ENCODE measurements at regions not wholly inside any gene's neighbourhood (a gene's known extent, or its start where the extent isn't known, plus 50 kb on each side); places are given as distances from the start of the nearest gene placed in this dataset.

- no peak for TF ChIP-seq POLR2AphosphoS5 (IDR thresholded peaks at IDR 0.05; ENCODE audit: low read depth, low read length)
- TF ChIP-seq TCF7L2 (IDR thresholded peaks at IDR 0.05; ENCODE audit: low read depth, low read length) = no peak
- TF ChIP-seq, protein P1, sequence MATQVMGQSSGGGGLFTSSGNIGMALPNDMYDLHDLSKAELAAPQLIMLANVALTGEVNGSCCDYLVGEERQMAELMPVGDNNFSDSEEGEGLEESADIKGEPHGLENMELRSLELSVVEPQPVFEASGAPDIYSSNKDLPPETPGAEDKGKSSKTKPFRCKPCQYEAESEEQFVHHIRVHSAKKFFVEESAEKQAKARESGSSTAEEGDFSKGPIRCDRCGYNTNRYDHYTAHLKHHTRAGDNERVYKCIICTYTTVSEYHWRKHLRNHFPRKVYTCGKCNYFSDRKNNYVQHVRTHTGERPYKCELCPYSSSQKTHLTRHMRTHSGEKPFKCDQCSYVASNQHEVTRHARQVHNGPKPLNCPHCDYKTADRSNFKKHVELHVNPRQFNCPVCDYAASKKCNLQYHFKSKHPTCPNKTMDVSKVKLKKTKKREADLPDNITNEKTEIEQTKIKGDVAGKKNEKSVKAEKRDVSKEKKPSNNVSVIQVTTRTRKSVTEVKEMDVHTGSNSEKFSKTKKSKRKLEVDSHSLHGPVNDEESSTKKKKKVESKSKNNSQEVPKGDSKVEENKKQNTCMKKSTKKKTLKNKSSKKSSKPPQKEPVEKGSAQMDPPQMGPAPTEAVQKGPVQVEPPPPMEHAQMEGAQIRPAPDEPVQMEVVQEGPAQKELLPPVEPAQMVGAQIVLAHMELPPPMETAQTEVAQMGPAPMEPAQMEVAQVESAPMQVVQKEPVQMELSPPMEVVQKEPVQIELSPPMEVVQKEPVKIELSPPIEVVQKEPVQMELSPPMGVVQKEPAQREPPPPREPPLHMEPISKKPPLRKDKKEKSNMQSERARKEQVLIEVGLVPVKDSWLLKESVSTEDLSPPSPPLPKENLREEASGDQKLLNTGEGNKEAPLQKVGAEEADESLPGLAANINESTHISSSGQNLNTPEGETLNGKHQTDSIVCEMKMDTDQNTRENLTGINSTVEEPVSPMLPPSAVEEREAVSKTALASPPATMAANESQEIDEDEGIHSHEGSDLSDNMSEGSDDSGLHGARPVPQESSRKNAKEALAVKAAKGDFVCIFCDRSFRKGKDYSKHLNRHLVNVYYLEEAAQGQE (IDR thresholded peaks at IDR 0.05; ENCODE audit: insufficient read depth in 1 of 2, low read depth in 2 of 2, low read length in 1 of 2) = no peak
- no peak for TF ChIP-seq SIN3A (IDR thresholded peaks at IDR 0.05; ENCODE audit: borderline replicate concordance, insufficient read depth, low read depth, low read length)
- no peak for TF ChIP-seq CTCF (IDR thresholded peaks at IDR 0.05)
- no peak for DNase-seq (ENCODE audit: low read depth, low spot score)
- Histone ChIP-seq H3K4me3 (ENCODE audit: low read depth in 2 of 2, low read length in 2 of 2) (no peak overlapping the region), H3K36me3 (ENCODE audit: control insufficient read depth, insufficient read depth, low read length) (no peaks in the 10 kb centered on the region), H3K9me3 (ENCODE audit: control insufficient read depth, insufficient read depth, low read depth, low read length) (no peaks in the 10 kb centered on the region), H3K27me3 (ENCODE audit: control insufficient read depth, insufficient read depth, low read length) (no peaks in the 10 kb centered on the region), H3K4me1 (ENCODE audit: control insufficient read depth, insufficient read depth, low read length) (no peaks in the 10 kb centered on the region), H3K27ac (ENCODE audit: low read length) (no peak overlapping the region)
- ChIA-PET POLR2A (no interaction called here), CTCF (no interaction called here)
- intact Hi-C loops (cut with micrococcal nuclease; ENCODE audit: unreplicated experiment) = no loop called here
- BruUV-seq (replicated peaks) = no TSS peak
- ATAC-seq = no peak
- in situ Hi-C loops (cut with HindIII; ENCODE audit: low pct_unique_long_range_greater_than_20kb, low sequenced_read_pairs) = no loop called here
These were observed 219.8 kb downstream of the RAD51AP2 start for GRCh38 chr2:17298453-17298852.

DNA sequence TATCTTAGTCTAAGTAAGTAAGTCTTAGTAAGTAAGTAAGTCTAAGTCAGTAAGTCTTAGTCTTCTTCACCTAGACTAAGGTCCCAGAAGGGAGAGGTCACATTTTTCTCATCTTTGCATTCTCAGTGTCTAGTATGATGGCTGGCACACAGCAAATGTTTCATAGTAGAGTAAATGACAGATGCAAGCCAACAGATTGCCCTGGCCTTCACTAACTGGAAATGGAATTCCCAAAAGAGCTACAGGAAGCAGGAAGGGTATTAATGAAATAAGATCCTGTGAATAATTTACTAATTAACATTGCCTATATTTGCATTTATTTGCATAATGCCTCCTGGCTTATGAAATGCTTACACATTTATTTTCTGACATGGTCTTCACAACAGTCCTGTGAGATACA lies 221.6 kb downstream of the RAD51AP2 start:
- H3K9me3 ChIP-seq (ENCODE audit: control insufficient read depth, insufficient read depth, low read depth, low read length) = no peaks in the 10 kb centered on the region
- no peaks in the 10 kb centered on the region for H3K36me3 ChIP-seq (ENCODE audit: control insufficient read depth, insufficient read depth, low read length)
- in situ Hi-C loops (cut with HindIII; ENCODE audit: low pct_unique_long_range_greater_than_20kb, low sequenced_read_pairs) (no loop called here), intact Hi-C loops (cut with micrococcal nuclease; ENCODE audit: unreplicated experiment) (no loop called here)
- no TSS peak for BruUV-seq (replicated peaks)
- H3K4me3 ChIP-seq (ENCODE audit: low read depth in 2 of 2, low read length in 2 of 2) = no peak overlapping the region
- DNase-seq (ENCODE audit: low read depth, low spot score) (no peak), ATAC-seq (no peak)
- ChIA-PET POLR2A (no interaction called here), CTCF (no interaction called here)
- H3K27ac ChIP-seq (ENCODE audit: low read length) = no peak overlapping the region
- H3K4me1 ChIP-seq (ENCODE audit: control insufficient read depth, insufficient read depth, low read length) = no peaks in the 10 kb centered on the region
- H3K27me3 ChIP-seq (ENCODE audit: control insufficient read depth, insufficient read depth, low read length) = no peaks in the 10 kb centered on the region
- TF ChIP-seq, protein P1 (IDR thresholded peaks at IDR 0.05; ENCODE audit: insufficient read depth in 1 of 2, low read depth in 2 of 2, low read length in 1 of 2) = no peak
- TF ChIP-seq POLR2AphosphoS5 (IDR thresholded peaks at IDR 0.05; ENCODE audit: low read depth, low read length) = no peak
- no peak for TF ChIP-seq CTCF (IDR thresholded peaks at IDR 0.05)
- TF ChIP-seq SIN3A (IDR thresholded peaks at IDR 0.05; ENCODE audit: borderline replicate concordance, insufficient read depth, low read depth, low read length) = no peak
- TF ChIP-seq TCF7L2 (IDR thresholded peaks at IDR 0.05; ENCODE audit: low read depth, low read length) = no peak

Data from Panc1 (cell line).